ENCODE measurements at regions not wholly inside any gene's neighbourhood (a gene's known extent, or its start where the extent isn't known, plus 50 kb on each side); places are given as distances from the start of the nearest gene placed in this dataset.
A peak's percentile ranks its signal among the peaks of the same experiment; 100 is the strongest.

- no peaks in the 10 kb centered on the region for H3K27me3 ChIP-seq (ENCODE audit: control insufficient read depth, insufficient read depth, low read length)
- peaks cover 5% of the 10 kb centered on the region for H3K9me1 ChIP-seq (ENCODE audit: insufficient read depth, low read length)
- peaks cover 5% of the 10 kb centered on the region; the same call in 1 of the 2 replicates for H3K4me1 ChIP-seq (ENCODE audit: control insufficient read depth, insufficient read depth, low read length)
- no peak overlapping the region for H3K4ac ChIP-seq (ENCODE audit: low read depth, low read length)
- no peak overlapping the region for H3K4me2 ChIP-seq (ENCODE audit: low read depth, low read length)
- intact Hi-C loops (cut with micrococcal nuclease) = no loop called here
- no peak overlapping the region; the same call in 1 of the 2 replicates for H2AK5ac ChIP-seq (ENCODE audit: low read depth, low read length)
- 20% methylated on average over 1 of the region's 8 CpGs; no CpG with 5 or more reads in 1 of the 2 experiments for WGBS, 2 experiments (ENCODE audit: extremely low coverage in 2 of 2, insufficient read length in 1 of 2)
- H4K5ac ChIP-seq (ENCODE audit: low read depth, low read length) = no peak overlapping the region
- H2BK15ac ChIP-seq (ENCODE audit: low read depth, low read length) = no peak overlapping the region
- no peaks in the 10 kb centered on the region for H3K9me3 ChIP-seq (ENCODE audit: control insufficient read depth, insufficient read depth, low read length)
- BruUV-seq (replicated peaks) = no TSS peak
- no peak overlapping the region for H3K4me3 ChIP-seq (ENCODE audit: insufficient read depth, low read depth, low read length)
- H3K18ac ChIP-seq (ENCODE audit: low read depth, low read length) = no peak overlapping the region
- H3K56ac ChIP-seq (ENCODE audit: extremely low read depth, insufficient read depth, low read length) = no peak overlapping the region
- in situ Hi-C loops (cut with MboI; ENCODE audit: low sequenced_read_pairs) = no loop called here
- H2BK120ac ChIP-seq (ENCODE audit: low read depth, low read length) = no peak overlapping the region
- ChIA-PET POLR2A (ENCODE audit: unreplicated experiment) (no interaction called here), CTCF (interaction anchor here (0.6 kb wide), 1 partner anchor 97 kb away, joined by 4 read pairs; no protein-coding TSS in a partner anchor)
- H3K14ac ChIP-seq (replicated peaks; ENCODE audit: low read depth, low read length) = no peak overlapping the region
- no peak overlapping the region for H3K27ac ChIP-seq (ENCODE audit: insufficient read depth, low read length)
- peak overlapping the region; percentile 72 for H2AK9ac ChIP-seq (replicated peaks; ENCODE audit: low read depth, low read length, poor library complexity)
- H3K9ac ChIP-seq (ENCODE audit: low read depth, low read length) = no peak overlapping the region
- no peak overlapping the region for H2AFZ ChIP-seq (replicated peaks; ENCODE audit: low read length, poor library complexity)
- H4K91ac ChIP-seq (ENCODE audit: insufficient read depth, low read depth, low read length) = no peak overlapping the region
- H2BK5ac ChIP-seq (ENCODE audit: low read depth, low read length, poor library complexity, severe bottlenecking) = no peak overlapping the region
- TF ChIP-seq NFE2L2 (IDR thresholded peaks at IDR 0.05; ENCODE audit: low read depth, low read length) = no peak
- no peak for TF ChIP-seq CHD1 (IDR thresholded peaks at IDR 0.05; ENCODE audit: low read depth, low read length)
- no peak for TF ChIP-seq RFX5 (IDR thresholded peaks at IDR 0.05; ENCODE audit: low read depth, low read length)
- TF ChIP-seq CEBPB (IDR thresholded peaks at IDR 0.05; ENCODE audit: low read depth, low read length) = no peak
- TF ChIP-seq MXI1 (IDR thresholded peaks at IDR 0.05; ENCODE audit: borderline replicate concordance, low read depth, low read length) = no peak
- dilution Hi-C loops (cut with HindIII; ENCODE audit: low sequenced_read_pairs, unreplicated experiment) = no loop called here
- no peak overlapping the region for H2BK20ac ChIP-seq (ENCODE audit: low read depth, low read length)
- ATAC-seq (ENCODE audit: low read depth) (no peak), DNase-seq (no peak)
- peak overlapping the region; percentile 78; the same call in 1 of the 2 replicates for H3K23ac ChIP-seq (ENCODE audit: low read depth, low read length)
- H3K79me1 ChIP-seq (ENCODE audit: low read depth in 1 of 2, low read length in 2 of 2) = peaks cover 9 to 35% of the 10 kb centered on the region in 2 experiments; a peak in 1 of 4 replicates
- H4K20me1 ChIP-seq (ENCODE audit: insufficient read depth, low read length) = peaks cover 55% of the 10 kb centered on the region
- no peak overlapping the region for H4K8ac ChIP-seq (ENCODE audit: low read depth in 2 of 2, low read length in 2 of 2)
- no peaks in the 10 kb centered on the region for H3K36me3 ChIP-seq (ENCODE audit: control insufficient read depth, insufficient read depth, low read length)
Measured at GRCh38 chr16:85475233-85475632, 137.9 kb upstream of the GSE1 start.

Measured in IMR-90 (cell line).